Omental fat pad (tissue), 3 donors: ENCODE measurements at regions not wholly inside any gene's neighbourhood (a gene's known extent, or its start where the extent isn't known, plus 50 kb on each side); places are given as distances from the start of the nearest gene placed in this dataset.

ENCODE experiments used
- ATAC-seq: fragments of 150-250 bp; one replicate; pipeline ENCODE4 v1.9.1; 2016; ENCODE audit warnings: mild to moderate bottlenecking, moderate library complexity; ENCODE audit not compliant: low FRiP score
- DNase-seq: peaks from one replicate; pipeline ENCODE4 v3.0.0-alpha.2; 2019; ENCODE audit warnings: low spot score
- TF ChIP-seq, protein P1 (sequence below), 3 donors: fragments of 450-650 bp; IDR thresholded peaks; one replicate each; pipeline ENCODE4 v1.5.1; 2016 to 2017; ENCODE audit warnings: antibody characterized with exemption in 3 of 3, mild to moderate bottlenecking in 3 of 3, moderate library complexity in 2 of 3

DNA sequence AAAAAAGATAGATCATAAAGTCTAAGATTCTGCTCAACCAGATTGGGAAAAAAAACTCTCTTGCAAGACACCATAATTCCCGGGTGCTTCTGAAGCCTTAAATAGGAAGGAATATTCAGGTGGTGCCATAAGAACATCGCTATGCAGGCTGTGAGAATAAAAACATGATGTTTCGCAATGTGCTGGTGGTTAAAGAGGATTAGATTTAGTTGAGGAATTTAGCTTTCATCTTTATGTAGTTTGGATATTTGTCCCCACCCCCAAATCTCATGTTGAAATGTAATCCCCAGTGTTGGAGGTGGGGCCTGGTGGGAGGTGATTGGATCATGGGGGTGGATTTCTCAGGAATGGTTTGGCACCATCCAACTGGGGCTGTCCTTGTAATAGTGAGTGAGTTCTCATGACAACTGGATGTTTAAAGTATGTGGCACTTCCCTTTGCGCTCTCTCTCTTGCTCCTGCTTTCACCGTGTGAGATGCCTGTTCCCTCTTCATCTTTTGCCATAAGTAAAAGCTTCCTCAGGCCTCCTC is 132.2 kb downstream of the AKAIN1 start:
- ATAC-seq (no peak), DNase-seq (no peak)
- TF ChIP-seq, protein P1, sequence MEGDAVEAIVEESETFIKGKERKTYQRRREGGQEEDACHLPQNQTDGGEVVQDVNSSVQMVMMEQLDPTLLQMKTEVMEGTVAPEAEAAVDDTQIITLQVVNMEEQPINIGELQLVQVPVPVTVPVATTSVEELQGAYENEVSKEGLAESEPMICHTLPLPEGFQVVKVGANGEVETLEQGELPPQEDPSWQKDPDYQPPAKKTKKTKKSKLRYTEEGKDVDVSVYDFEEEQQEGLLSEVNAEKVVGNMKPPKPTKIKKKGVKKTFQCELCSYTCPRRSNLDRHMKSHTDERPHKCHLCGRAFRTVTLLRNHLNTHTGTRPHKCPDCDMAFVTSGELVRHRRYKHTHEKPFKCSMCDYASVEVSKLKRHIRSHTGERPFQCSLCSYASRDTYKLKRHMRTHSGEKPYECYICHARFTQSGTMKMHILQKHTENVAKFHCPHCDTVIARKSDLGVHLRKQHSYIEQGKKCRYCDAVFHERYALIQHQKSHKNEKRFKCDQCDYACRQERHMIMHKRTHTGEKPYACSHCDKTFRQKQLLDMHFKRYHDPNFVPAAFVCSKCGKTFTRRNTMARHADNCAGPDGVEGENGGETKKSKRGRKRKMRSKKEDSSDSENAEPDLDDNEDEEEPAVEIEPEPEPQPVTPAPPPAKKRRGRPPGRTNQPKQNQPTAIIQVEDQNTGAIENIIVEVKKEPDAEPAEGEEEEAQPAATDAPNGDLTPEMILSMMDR (IDR thresholded peaks at IDR 0.05) = no peak

DNA sequence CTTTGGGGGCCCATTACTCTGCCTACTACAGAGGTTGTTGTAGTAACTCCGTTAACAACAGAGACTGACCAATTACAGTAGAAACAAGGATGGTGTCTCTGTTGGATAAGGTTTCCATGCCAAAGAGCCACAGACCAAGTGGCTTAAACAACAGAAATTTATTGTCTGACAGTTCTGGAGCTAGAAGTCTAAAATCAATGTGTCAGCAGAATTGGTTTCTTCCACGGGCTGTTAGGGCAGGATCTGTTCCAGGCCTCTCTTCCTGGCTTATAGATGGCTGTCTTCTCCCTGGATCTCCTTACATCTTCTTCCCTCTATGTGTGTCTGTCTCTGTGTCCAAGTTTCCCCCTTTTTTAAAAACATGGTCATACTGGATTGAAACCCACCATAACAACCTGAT is 135.3 kb downstream of the AKAIN1 start:
- no peak for ATAC-seq
- TF ChIP-seq, protein P1 (IDR thresholded peaks at IDR 0.05) = no peak
- DNase-seq = no peak

DNA sequence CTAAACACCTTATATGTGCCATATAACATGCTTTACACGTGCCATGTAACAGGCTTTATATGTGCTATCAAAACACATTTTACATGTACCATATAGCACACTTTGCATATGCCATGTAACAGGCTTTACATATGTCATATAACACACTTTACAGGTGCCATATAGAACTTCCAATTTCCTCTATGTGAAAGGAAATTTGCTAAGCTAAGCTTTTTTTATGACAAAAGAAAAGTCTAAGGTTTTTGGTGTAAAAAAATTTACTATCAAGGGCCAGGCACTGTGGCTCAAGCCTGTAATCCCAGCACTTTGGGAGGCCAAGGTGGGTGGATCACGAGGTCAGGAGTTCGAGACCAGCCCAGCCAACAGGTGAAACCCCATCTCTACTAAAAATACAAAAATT is 136.5 kb downstream of the AKAIN1 start:
- DNase-seq = no peak
- no peak for ATAC-seq
- TF ChIP-seq, protein P1 (IDR thresholded peaks at IDR 0.05) = no peak

DNA sequence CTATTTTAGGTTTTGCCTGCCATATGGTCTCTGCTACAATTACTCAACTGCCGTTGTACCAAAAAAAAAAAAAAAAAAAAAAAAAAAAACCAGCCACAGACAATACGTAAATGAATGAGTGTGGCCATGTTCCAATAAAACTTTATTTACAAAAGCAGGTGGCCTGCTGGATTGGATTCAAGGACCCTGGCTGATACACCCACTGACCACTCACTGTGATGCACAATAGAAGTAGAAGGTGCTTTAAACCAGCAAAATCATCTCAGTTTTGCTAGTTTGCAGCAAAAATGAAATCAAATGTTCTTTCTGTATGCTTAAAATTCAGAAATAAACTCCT is 137.4 kb downstream of the AKAIN1 start:
- TF ChIP-seq, protein P1 (IDR thresholded peaks at IDR 0.05) = no peak
- ATAC-seq (no peak), DNase-seq (no peak)

DNA sequence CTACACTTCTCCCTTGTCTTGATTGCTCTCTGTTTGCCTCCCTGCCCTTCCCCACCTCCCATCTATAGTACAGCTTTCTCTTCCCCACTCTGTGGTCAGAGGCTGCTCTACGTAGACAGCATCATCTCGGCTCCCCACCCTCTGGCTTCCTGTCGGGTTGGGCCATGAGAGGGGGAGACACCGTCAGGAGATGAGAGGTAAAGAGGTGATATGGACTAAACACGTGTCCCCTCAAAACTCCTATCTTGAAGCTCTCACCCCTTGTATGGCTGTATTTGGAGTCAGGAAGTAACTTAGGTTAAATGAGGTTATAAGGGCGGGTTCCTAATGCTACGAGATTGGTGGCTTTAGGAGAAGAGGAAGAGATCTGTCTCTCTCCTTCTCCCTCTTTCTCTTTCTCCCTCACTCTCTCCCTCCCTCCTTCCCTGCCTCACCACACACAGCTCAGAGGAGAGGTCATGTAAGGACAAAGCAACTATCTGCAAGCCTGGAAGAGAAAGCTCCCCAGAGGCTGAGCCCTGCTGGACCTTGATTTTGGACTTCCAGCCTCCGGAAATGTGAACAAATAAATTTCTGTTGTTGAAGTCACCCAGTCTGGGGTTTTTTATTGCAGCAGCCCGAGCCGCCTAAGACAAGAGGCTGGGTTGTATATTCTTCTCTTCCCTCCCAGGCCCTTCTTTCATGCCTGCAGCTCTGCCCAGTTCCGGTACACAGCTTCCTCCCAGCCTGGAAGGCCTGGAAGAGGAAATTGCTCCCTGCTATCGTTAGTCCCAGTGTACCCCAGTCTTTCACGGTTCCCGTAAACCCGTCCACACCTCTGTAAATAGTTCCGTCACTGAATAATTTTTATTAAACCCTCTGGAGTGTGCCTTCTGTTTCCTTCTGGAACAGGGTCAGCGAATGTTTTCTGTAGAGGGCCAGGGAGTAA is 138.0 kb downstream of the AKAIN1 start:
- TF ChIP-seq, protein P1 (IDR thresholded peaks at IDR 0.05) = no peak
- ATAC-seq (no peak), DNase-seq (no peak)

DNA sequence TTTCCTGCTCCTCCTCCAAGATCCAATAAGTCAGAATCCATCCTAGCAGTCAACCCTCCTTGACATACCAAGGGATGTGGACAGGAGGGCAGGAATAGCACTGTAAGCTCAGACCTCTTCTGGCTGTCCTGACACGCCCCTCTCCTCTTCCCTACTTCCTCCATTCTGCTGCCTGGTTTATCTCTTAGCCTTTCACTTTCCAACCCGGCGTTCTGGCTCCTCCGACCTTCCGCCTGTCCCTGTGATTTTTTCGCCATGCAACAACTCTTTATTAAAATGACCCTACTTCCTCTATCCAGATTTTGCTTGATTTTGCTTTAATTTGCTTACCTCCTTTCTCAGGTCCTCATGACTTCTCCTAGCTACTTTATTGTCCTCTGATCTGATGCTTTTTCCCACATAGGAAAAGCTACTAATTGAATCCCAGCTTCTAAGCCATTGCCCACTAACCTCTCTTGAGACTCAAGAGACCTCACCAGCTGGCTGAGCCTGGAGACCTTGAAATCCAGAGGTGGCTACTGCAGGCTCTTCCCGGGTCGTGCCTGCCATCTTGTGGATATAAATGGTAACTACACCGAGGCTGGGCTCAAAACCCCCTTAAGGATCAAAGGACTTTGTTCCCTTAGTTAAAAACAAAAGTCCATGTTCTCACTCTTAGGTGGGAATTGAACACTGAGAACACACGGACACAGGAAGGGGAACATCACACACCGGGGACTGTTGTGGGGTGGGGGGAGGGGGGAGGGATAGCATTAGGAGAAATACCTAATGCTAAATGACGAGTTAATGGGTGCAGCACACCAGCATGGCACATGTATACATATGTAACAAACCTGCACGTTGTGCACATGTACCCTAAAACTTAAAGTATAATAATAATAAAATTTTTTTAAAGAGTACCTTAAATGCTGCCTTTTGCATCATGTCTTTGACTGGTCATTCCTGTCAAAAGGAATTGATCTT is 139.4 kb downstream of the AKAIN1 start:
- ATAC-seq (no peak), DNase-seq (no peak)
- TF ChIP-seq, protein P1 (IDR thresholded peaks at IDR 0.05) = peak in 1 of 3 donors; percentile 47
